HEK293T (cell line): ENCODE measurements at regions not wholly inside any gene's neighbourhood (a gene's known extent, or its start where the extent isn't known, plus 50 kb on each side); places are given as distances from the start of the nearest gene placed in this dataset.

Experiments used
- ARNT ChIP-seq: fragments of 450-650 bp; IDR thresholded peaks from 2 replicates; pipeline ENCODE4 v1.6.1; 2017; ENCODE audit warnings: mild to moderate bottlenecking
- BHLHE40 ChIP-seq: fragments of 450-650 bp; IDR thresholded peaks from 2 replicates; pipeline ENCODE4 v1.6.1; 2016; ENCODE audit warnings: mild to moderate bottlenecking, moderate library complexity, borderline replicate concordance
- FOXA1 ChIP-seq: fragments of 450-650 bp; IDR thresholded peaks from 2 replicates; pipeline ENCODE4 v1.6.1; 2016; ENCODE audit warnings: mild to moderate bottlenecking
- LEF1 ChIP-seq: fragments of 450-650 bp; IDR thresholded peaks from 2 replicates; pipeline ENCODE4 v1.6.1; 2017; ENCODE audit warnings: mild to moderate bottlenecking, borderline replicate concordance
- SP1 ChIP-seq: fragments of 450-650 bp; IDR thresholded peaks from 2 replicates; pipeline ENCODE4 v1.6.1; 2017
- ZNF384 ChIP-seq: fragments of 450-650 bp; IDR thresholded peaks from 2 replicates; pipeline ENCODE4 v1.6.1; 2016

- TF ChIP-seq ZNF384: no peak
- no peak for TF ChIP-seq FOXA1
- TF ChIP-seq LEF1: no peak
- no peak for TF ChIP-seq BHLHE40
- TF ChIP-seq SP1: no peak
- no peak for TF ChIP-seq ARNT
These were observed 602.9 kb upstream of the KIF2B start for GRCh38 chr17:53219821-53220220.
